WI38 (cell line): ENCODE measurements at regions not wholly inside any gene's neighbourhood (a gene's known extent, or its start where the extent isn't known, plus 50 kb on each side); places are given as distances from the start of the nearest gene placed in this dataset.
"Not testable (repeated sequence)": the region's sequence is repeated elsewhere in the genome, so short reads cannot be mapped to it uniquely, and the experiment has no call there.

Source experiments
- H3K4me3 ChIP-seq: 2 replicates; pipeline ENCODE4 v1.5.1; 2011; ENCODE audit warnings: low read depth, mild to moderate bottlenecking, control low read depth, low read length
- TF ChIP-seq, protein P1 (sequence below): IDR thresholded peaks from 2 replicates; pipeline ENCODE4 v1.5.1; 2012; ENCODE audit warnings: low read depth, mild to moderate bottlenecking, control low read depth, low read length

DNA sequence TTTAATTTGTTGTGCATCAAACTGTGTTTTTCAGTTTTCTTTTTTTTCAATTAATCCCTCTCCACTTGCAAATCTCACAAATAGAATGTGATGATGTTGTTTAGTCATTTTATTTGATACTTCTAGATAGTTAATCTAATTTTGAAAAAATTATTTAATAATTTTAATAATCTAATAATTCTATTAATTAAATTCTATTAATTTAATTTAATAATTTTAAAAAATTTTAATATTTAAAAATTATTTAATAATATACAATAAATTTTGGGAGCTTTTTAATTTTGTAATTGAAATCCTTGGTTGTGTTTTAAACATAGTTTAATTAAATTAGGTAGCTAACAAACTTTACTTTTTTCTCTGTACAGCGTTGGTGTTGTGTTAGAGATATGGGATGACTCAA lies 393.8 kb downstream of the OLFM4 start:
- H3K4me3 ChIP-seq = no peak overlapping the region
- TF ChIP-seq, protein P1, sequence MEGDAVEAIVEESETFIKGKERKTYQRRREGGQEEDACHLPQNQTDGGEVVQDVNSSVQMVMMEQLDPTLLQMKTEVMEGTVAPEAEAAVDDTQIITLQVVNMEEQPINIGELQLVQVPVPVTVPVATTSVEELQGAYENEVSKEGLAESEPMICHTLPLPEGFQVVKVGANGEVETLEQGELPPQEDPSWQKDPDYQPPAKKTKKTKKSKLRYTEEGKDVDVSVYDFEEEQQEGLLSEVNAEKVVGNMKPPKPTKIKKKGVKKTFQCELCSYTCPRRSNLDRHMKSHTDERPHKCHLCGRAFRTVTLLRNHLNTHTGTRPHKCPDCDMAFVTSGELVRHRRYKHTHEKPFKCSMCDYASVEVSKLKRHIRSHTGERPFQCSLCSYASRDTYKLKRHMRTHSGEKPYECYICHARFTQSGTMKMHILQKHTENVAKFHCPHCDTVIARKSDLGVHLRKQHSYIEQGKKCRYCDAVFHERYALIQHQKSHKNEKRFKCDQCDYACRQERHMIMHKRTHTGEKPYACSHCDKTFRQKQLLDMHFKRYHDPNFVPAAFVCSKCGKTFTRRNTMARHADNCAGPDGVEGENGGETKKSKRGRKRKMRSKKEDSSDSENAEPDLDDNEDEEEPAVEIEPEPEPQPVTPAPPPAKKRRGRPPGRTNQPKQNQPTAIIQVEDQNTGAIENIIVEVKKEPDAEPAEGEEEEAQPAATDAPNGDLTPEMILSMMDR = no peak

DNA sequence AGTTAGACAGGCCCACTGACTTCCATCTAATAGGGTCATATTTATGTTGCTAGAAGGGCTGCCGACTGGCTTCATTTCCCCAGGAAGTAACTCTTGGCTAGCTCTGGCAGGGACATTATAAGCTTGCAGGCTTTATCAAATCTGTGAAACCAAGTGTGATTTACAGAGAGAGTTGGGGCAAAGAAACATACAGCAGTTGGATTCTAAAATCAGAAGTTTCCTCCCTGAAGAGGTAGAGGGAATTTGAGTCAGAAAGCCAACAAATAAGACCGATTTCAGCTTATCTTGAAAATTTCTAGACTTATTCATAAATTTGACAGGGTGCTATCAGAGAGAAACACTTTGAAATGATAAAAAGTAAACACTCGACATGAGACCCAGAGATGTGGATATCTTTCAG lies 407.8 kb downstream of the OLFM4 start:
- TF ChIP-seq, protein P1 = no peak
- no peak overlapping the region for H3K4me3 ChIP-seq

DNA sequence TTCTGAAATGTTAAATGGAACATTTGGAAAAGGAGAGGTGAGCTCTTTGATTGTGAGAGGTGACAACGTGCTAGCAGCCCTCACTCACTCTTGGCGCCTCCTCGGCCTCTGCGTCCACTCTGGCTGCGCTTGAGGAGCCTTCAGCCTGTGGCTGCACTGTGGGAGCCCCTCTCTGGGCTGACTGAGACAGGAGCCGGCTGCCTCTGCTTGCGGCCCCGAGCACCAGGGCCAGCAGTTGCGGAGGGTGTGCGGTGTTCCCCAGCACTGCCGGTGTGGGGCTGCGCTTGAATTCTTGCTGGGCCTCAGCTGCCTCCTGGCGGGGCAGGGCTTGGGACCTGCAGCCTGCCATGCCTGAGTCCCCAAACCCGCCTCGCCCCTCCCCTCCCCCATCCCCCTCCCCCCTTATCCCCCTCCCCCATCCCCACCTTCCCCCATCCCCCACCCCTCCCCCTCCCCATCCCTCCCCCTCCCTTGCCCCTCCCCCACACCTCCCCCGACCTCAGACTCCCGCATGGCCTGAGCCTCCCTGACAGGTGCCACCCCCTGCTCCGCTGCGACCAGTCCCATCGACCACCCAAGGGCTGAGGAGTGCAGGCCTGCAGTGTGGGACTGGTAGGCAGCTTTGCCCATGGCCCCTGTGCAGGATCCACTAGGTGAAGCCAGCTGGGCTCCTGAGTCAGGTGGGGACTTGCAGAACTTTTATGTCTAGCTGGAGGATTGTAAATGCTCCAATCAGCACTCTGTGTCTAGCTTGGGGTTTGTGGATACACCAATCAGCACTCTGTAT lies 411.0 kb downstream of the OLFM4 start:
- no peak overlapping the region for H3K4me3 ChIP-seq
- TF ChIP-seq, protein P1 = no peak

DNA sequence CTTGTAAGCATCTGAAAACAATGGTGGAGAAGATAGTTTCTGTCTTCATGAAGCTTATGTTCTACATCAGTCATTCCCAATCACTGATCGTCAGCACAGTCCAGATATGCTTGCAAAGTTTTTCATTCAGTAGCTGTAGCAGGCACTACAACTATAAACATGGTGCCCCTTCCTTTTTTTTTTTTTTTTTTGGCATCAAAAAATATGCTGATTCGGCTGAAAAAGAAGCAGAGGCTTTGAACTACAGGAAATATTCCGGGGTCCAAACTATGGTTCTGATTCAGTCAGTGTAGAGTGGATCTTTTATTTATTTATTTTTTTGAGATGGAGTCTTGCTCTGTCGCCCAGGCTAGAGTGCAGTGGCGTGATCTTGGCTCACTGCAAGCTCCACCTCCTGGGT lies 414.4 kb downstream of the OLFM4 start:
- TF ChIP-seq, protein P1 = no peak
- no peak overlapping the region for H3K4me3 ChIP-seq

DNA sequence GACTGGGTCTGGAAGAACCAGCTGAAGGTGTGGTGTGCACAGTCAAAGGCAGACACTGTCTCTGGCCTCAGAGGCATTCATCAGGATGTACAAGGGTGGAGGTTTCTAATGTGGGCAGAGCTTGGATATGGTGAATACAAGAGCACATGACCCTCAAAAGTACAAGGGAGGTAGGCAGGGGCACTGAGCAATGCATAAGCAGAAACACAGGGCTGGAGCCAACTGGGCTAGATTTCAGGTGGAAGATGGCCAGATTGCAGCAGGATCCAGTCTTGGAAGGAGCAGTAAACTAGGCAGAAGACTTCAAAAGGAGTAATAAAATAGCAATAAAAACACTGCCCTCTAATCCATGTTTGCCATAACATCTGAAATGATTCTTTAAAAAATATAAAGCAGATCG lies 417.1 kb downstream of the OLFM4 start:
- H3K4me3 ChIP-seq = no peak overlapping the region
- TF ChIP-seq, protein P1 = no peak

DNA sequence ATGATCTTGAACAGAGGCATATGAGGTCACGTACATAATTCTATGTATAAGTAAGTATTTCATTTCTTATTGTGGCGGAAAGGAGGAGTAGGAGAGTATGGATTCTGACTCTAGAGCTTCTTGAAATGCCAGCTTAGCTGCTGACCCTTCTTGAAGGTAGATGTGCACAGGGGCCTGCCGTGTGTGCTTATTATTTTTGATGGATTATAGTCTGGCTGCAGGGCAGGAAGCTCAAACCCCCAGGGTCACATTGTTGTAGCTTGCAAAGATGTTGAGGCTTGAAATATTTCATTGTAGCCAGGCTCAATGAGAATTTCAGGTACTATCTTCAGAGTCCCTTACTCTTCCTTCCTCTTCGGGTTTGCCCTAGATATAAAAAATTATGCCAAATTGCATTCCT lies 418.8 kb downstream of the OLFM4 start:
- no peak overlapping the region for H3K4me3 ChIP-seq

DNA sequence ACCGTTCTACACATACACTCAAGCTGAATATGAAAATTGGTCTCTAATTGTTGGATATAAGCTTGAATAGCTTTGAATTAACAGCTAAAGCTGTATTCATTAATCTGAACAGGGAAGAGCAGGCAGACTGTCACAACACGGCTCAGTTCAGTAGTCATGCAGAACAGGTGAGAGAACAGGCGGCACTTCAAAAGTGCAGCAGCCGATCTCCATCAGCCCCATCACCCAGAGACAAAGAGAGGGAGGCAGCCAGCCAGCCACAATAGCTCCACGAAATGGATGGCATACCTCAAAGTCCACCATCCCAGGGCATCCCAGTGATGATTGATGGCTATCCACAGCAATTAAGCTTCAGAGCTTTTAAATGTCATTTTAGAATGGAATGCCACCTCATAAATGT lies 419.2 kb downstream of the OLFM4 start:
- TF ChIP-seq, protein P1 = no peak
- no peak overlapping the region for H3K4me3 ChIP-seq

More for the DNA sequence above, 418.8 kb downstream of the OLFM4 start:
- TF ChIP-seq, protein P1 = no peak

DNA sequence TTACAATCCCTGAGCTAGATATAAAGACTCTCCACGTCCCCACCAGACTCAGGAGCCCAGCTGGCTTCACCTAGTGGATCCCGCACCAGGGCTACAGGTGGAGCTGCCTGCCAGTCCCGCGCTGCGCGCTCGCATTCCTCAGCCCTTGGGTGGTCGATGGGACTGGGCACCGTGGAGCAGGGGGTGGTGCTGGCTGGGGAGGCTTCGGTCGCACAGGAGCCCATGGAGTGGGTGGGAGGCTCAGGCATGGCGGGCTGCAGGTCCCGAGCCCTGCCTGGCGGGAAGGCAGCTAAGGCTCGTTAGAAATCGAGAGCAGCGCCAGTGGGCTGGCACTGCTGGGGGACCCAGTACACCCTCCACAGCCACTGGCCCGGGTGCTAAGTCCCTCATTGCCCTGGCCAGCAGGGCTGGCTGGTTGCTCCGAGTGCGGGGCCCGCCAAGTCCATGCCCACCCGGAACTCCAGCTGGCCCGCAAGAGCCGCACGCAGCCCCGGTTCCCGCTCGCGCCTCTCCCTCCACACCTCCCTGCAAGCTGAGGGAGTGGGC lies 423.7 kb downstream of the OLFM4 start:
- not testable (repeated sequence) for H3K4me3 ChIP-seq
